Panc1 (cell line): ENCODE measurements at regions not wholly inside any gene's neighbourhood (a gene's known extent, or its start where the extent isn't known, plus 50 kb on each side); places are given as distances from the start of the nearest gene placed in this dataset.

Experiments used
- CTCF ChIP-seq: fragments of 450-650 bp; IDR thresholded peaks from 2 replicates; pipeline ENCODE4 v1.5.1; 2017; ENCODE audit warnings: mild to moderate bottlenecking
- POLR2AphosphoS5 ChIP-seq: IDR thresholded peaks from 2 replicates; pipeline ENCODE4 v1.6.1; 2012; ENCODE audit warnings: mild to moderate bottlenecking, low read depth, low read length, moderate library complexity
- REST ChIP-seq, 2 experiments: IDR thresholded peaks; 2 replicates each; pipeline ENCODE4 v1.6.1; 2011 to 2012; ENCODE audit warnings: low read depth in 2 of 2, control low read depth in 1 of 2, low read length in 1 of 2, mild to moderate bottlenecking in 1 of 2, moderate library complexity in 1 of 2; ENCODE audit not compliant: insufficient read depth in 1 of 2
- TCF7L2 ChIP-seq: IDR thresholded peaks from 2 replicates; pipeline ENCODE4 v1.6.1; 2011; ENCODE audit warnings: mild to moderate bottlenecking, low read depth, low read length, inconsistent platforms

- no peak for TF ChIP-seq CTCF
- TF ChIP-seq REST (IDR thresholded peaks at IDR 0.05; ENCODE audit: insufficient read depth in 1 of 2, low read depth in 2 of 2, low read length in 1 of 2), result no peak
- no peak for TF ChIP-seq TCF7L2
- TF ChIP-seq POLR2AphosphoS5, result no peak
These were observed 180.4 kb downstream of the CPEB2 start for GRCh38 chr4:15182600-15183220.
